ENCODE measurements at regions not wholly inside any gene's neighbourhood (a gene's known extent, or its start where the extent isn't known, plus 50 kb on each side); places are given as distances from the start of the nearest gene placed in this dataset.

GRCh38 chr12:115640929-115641328 lies 636.6 kb downstream of the MED13L start:
- TF ChIP-seq CTCF (IDR thresholded peaks at IDR 0.05) (no peak), POLR2A (IDR thresholded peaks at IDR 0.05) (no peak)
